ENCODE measurements at regions not wholly inside any gene's neighbourhood (a gene's known extent, or its start where the extent isn't known, plus 50 kb on each side); places are given as distances from the start of the nearest gene placed in this dataset.

GRCh38 chr10:109104806-109105205, 818.5 kb downstream of the XPNPEP1 start:
- no peaks in the 10 kb centered on the region for H3K4me1 Mint-ChIP-seq
- no peaks in the 10 kb centered on the region for H3K9me3 Mint-ChIP-seq (ENCODE audit: insufficient read depth)
- CTCF ChIA-PET: no interaction called here

GRCh38 chr10:109103278-109103677, 820.0 kb downstream of the XPNPEP1 start:
- POLR2A ChIA-PET: no interaction called here

More at GRCh38 chr10:109104806-109105205, 818.5 kb downstream of the XPNPEP1 start:
- no CpG with 5 or more reads among the region's 2 CpGs for WGBS (ENCODE audit: insufficient coverage)
- no peaks in the 10 kb centered on the region for H3K27me3 ChIP-seq (replicated peaks in 1 of 4; ENCODE audit: control extremely low read depth in 1 of 4, control insufficient read depth in 3 of 4, insufficient read depth in 4 of 4, low read length in 3 of 4)
- no peaks in the 10 kb centered on the region for H3K79me2 ChIP-seq (ENCODE audit: control insufficient read depth, insufficient read depth, low read length)
- no peak overlapping the region for H3K27ac ChIP-seq (ENCODE audit: low read length in 2 of 2)
- H3K4me2 ChIP-seq (replicated peaks; ENCODE audit: low read depth, low read length, poor library complexity, severe bottlenecking): no peak overlapping the region
- Mint-ChIP-seq H3K27ac (no peak overlapping the region), H3K27me3 (no peaks in the 10 kb centered on the region), H3K4me3 (no peak overlapping the region)
- POLR2A ChIA-PET: no interaction called here
- no peaks in the 10 kb centered on the region for H4K20me1 ChIP-seq (ENCODE audit: control insufficient read depth, insufficient read depth, low read length, poor library complexity, severe bottlenecking)
- no peak for TF ChIP-seq CTCF (IDR thresholded peaks at IDR 0.05)
- TF ChIP-seq EZH2 (IDR thresholded peaks at IDR 0.05; ENCODE audit: borderline replicate concordance, insufficient read depth, low read depth, low read length, poor library complexity, severe bottlenecking): no peak
- H3K9me3 ChIP-seq (ENCODE audit: control extremely low read depth in 1 of 3, control insufficient read depth in 2 of 3, insufficient read depth in 1 of 3, low read length in 2 of 3): no peaks in the 10 kb centered on the region
- intact Hi-C loops (cut with micrococcal nuclease): no loop called here
- H3K4me1 ChIP-seq (ENCODE audit: control insufficient read depth in 2 of 2, insufficient read depth in 2 of 2, low read length in 2 of 2): no peaks in the 10 kb centered on the region
- no peak overlapping the region for H3K9ac ChIP-seq (ENCODE audit: low read length)
- H3K36me3 ChIP-seq (replicated peaks in 1 of 2; ENCODE audit: control extremely low read depth in 1 of 2, control insufficient read depth in 1 of 2, extremely low read depth in 1 of 2, insufficient read depth in 2 of 2, low read length in 1 of 2): no peaks in the 10 kb centered on the region
- no peak overlapping the region for H2AFZ ChIP-seq (ENCODE audit: insufficient read depth, low read depth, low read length, poor library complexity, severe bottlenecking)
- ATAC-seq (ENCODE audit: low read depth): no peak
- H3K4me3 ChIP-seq (ENCODE audit: control extremely low read depth in 1 of 5, extremely low read depth in 1 of 5, insufficient read depth in 1 of 5, low read depth in 2 of 5, low read length in 4 of 5): no peak overlapping the region
- no peak for DNase-seq

More at GRCh38 chr10:109103278-109103677, 820.0 kb downstream of the XPNPEP1 start:
- Mint-ChIP-seq H3K27ac (no peak overlapping the region), H3K4me1 (no peaks in the 10 kb centered on the region), H3K9me3 (ENCODE audit: insufficient read depth) (peaks cover 3% of the 10 kb centered on the region), H3K4me3 (no peak overlapping the region), H3K27me3 (no peaks in the 10 kb centered on the region)
- no peaks in the 10 kb centered on the region for H3K79me2 ChIP-seq (ENCODE audit: control insufficient read depth, insufficient read depth, low read length)
- no peak overlapping the region for H3K4me2 ChIP-seq (replicated peaks; ENCODE audit: low read depth, low read length, poor library complexity, severe bottlenecking)
- no peaks in the 10 kb centered on the region for H3K27me3 ChIP-seq (replicated peaks in 1 of 4; ENCODE audit: control extremely low read depth in 1 of 4, control insufficient read depth in 3 of 4, insufficient read depth in 4 of 4, low read length in 3 of 4)
- H3K9ac ChIP-seq (ENCODE audit: low read length): no peak overlapping the region
- H3K4me1 ChIP-seq (ENCODE audit: control insufficient read depth in 2 of 2, insufficient read depth in 2 of 2, low read length in 2 of 2): no peaks in the 10 kb centered on the region
- no peak overlapping the region for H3K27ac ChIP-seq (ENCODE audit: low read length in 2 of 2)
- no peaks in the 10 kb centered on the region for H3K36me3 ChIP-seq (replicated peaks in 1 of 2; ENCODE audit: control extremely low read depth in 1 of 2, control insufficient read depth in 1 of 2, extremely low read depth in 1 of 2, insufficient read depth in 2 of 2, low read length in 1 of 2)
- DNase-seq (no peak), ATAC-seq (ENCODE audit: low read depth) (no peak)
- 49% methylated on average over 2 of the region's 2 CpGs for WGBS (ENCODE audit: insufficient coverage)
- CTCF ChIA-PET: no interaction called here
- TF ChIP-seq EZH2 (IDR thresholded peaks at IDR 0.05; ENCODE audit: borderline replicate concordance, insufficient read depth, low read depth, low read length, poor library complexity, severe bottlenecking) (no peak), CTCF (IDR thresholded peaks at IDR 0.05) (no peak)
- H3K4me3 ChIP-seq (ENCODE audit: control extremely low read depth in 1 of 5, extremely low read depth in 1 of 5, insufficient read depth in 1 of 5, low read depth in 2 of 5, low read length in 4 of 5): no peak overlapping the region
- intact Hi-C loops (cut with micrococcal nuclease): no loop called here
- no peak overlapping the region for H2AFZ ChIP-seq (ENCODE audit: insufficient read depth, low read depth, low read length, poor library complexity, severe bottlenecking)
- no peaks in the 10 kb centered on the region for H4K20me1 ChIP-seq (ENCODE audit: control insufficient read depth, insufficient read depth, low read length, poor library complexity, severe bottlenecking)
- H3K9me3 ChIP-seq (ENCODE audit: control extremely low read depth in 1 of 3, control insufficient read depth in 2 of 3, insufficient read depth in 1 of 3, low read length in 2 of 3): no peaks in the 10 kb centered on the region

Data from B cell (primary cell).